ENCODE measurements at regions not wholly inside any gene's neighbourhood (a gene's known extent, or its start where the extent isn't known, plus 50 kb on each side); places are given as distances from the start of the nearest gene placed in this dataset.

- Histone ChIP-seq H3K4me2 (ENCODE audit: insufficient read depth, low read length) (no peak overlapping the region), H3K9me3 (replicated peaks; ENCODE audit: control insufficient read depth, insufficient read depth, low read length) (peaks cover 3% of the 10 kb centered on the region), H3K4me3 (replicated peaks in 1 of 3; ENCODE audit: insufficient read depth in 1 of 3, low read depth in 1 of 3, low read length in 3 of 3) (no peak overlapping the region), H3K9ac (replicated peaks; ENCODE audit: extremely low read depth, insufficient read depth, low read length) (no peak overlapping the region), H3K27ac (ENCODE audit: insufficient read depth, low read depth, low read length) (no peak overlapping the region), H3K79me2 (ENCODE audit: control insufficient read depth, insufficient read depth, low read length) (no peaks in the 10 kb centered on the region), H3K4me1 (ENCODE audit: control insufficient read depth, extremely low read depth, insufficient read depth, low read length) (no peaks in the 10 kb centered on the region), H3K36me3 (ENCODE audit: control insufficient read depth in 2 of 2, extremely low read depth in 1 of 2, insufficient read depth in 2 of 2, low read length in 2 of 2) (no peaks in the 10 kb centered on the region), H3K9me1 (replicated peaks; ENCODE audit: control insufficient read depth, extremely low read depth, insufficient read depth, low read length) (no peaks in the 10 kb centered on the region), H3K27me3 (ENCODE audit: control insufficient read depth in 2 of 2, insufficient read depth in 2 of 2, low read length in 2 of 2) (no peaks in the 10 kb centered on the region), H2AFZ (ENCODE audit: low read depth, low read length) (no peak overlapping the region), H4K20me1 (replicated peaks; ENCODE audit: control insufficient read depth, extremely low read depth, insufficient read depth, low read length) (no peaks in the 10 kb centered on the region)
- CTCF ChIA-PET, result no interaction called here
- intact Hi-C loops (cut with micrococcal nuclease), result no loop called here
- no peak for DNase-seq (ENCODE audit: low read depth, low spot score)
- TF ChIP-seq FOS (IDR thresholded peaks at IDR 0.05; ENCODE audit: borderline replicate concordance, insufficient read depth, low read length) (no peak), POLR2AphosphoS5 (IDR thresholded peaks at IDR 0.05; ENCODE audit: insufficient read depth, low read depth, low read length) (no peak), MYC (IDR thresholded peaks at IDR 0.05; ENCODE audit: low read depth, low read length) (no peak), POLR2A (IDR thresholded peaks at IDR 0.05; ENCODE audit: low read depth, low read length) (no peak), JUN (IDR thresholded peaks at IDR 0.05; ENCODE audit: borderline replicate concordance, insufficient read depth, insufficient read length, low read depth) (no peak), GATA2 (IDR thresholded peaks at IDR 0.05; ENCODE audit: insufficient read depth, insufficient read length, low read depth, low read length) (no peak), EZH2 (IDR thresholded peaks at IDR 0.05; ENCODE audit: borderline replicate concordance, low read depth, low read length, severe bottlenecking) (no peak), MAX (IDR thresholded peaks at IDR 0.05; ENCODE audit: insufficient read depth, insufficient read length) (no peak)
- TF ChIP-seq, protein P1, sequence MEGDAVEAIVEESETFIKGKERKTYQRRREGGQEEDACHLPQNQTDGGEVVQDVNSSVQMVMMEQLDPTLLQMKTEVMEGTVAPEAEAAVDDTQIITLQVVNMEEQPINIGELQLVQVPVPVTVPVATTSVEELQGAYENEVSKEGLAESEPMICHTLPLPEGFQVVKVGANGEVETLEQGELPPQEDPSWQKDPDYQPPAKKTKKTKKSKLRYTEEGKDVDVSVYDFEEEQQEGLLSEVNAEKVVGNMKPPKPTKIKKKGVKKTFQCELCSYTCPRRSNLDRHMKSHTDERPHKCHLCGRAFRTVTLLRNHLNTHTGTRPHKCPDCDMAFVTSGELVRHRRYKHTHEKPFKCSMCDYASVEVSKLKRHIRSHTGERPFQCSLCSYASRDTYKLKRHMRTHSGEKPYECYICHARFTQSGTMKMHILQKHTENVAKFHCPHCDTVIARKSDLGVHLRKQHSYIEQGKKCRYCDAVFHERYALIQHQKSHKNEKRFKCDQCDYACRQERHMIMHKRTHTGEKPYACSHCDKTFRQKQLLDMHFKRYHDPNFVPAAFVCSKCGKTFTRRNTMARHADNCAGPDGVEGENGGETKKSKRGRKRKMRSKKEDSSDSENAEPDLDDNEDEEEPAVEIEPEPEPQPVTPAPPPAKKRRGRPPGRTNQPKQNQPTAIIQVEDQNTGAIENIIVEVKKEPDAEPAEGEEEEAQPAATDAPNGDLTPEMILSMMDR (IDR thresholded peaks at IDR 0.05; ENCODE audit: extremely low read depth in 1 of 2, insufficient read depth in 1 of 2, low read depth in 1 of 2, low read length in 2 of 2), result no peak
- dilution Hi-C loops (cut with MboI; ENCODE audit: extremely low pct_ligation_motif_present, low sequenced_read_pairs), result no loop called here
- no TSS peak for BruUV-seq (replicated peaks)
- POLR2A ChIA-PET, result no interaction called here
- FAIRE-seq, result no peak
These were observed 68.1 kb downstream of the FSCB start for GRCh38 chr14:44438936-44439335.

All from endothelial cell of umbilical vein (primary cell).